Muscle of arm (tissue), 1 donor: ENCODE measurements at regions not wholly inside any gene's neighbourhood (a gene's known extent, or its start where the extent isn't known, plus 50 kb on each side); places are given as distances from the start of the nearest gene placed in this dataset.
A peak's percentile ranks its signal among the peaks of the same experiment; 100 is the strongest.

ENCODE experiments used
- DNase-seq: peaks from one replicate; pipeline ENCODE4 v3.0.0-alpha.2; 2013

GRCh38 chr6:145159921-145160320, 575.4 kb downstream of the EPM2A start:
- DNase-seq = no peak

GRCh38 chr6:145161501-145161900, 573.8 kb downstream of the EPM2A start:
- peak; percentile 59 for DNase-seq

- DNase-seq = no peak
Observed at GRCh38 chr6:145169726-145170224, 565.5 kb downstream of the EPM2A start.

GRCh38 chr6:145175470-145175869, 559.9 kb downstream of the EPM2A start:
- no peak for DNase-seq

GRCh38 chr6:145178391-145178790, 556.9 kb downstream of the EPM2A start:
- DNase-seq = no peak

GRCh38 chr6:145187491-145188206, 547.7 kb downstream of the EPM2A start:
- DNase-seq = no peak

GRCh38 chr6:145189836-145190235, 545.5 kb downstream of the EPM2A start:
- DNase-seq = no peak

GRCh38 chr6:145194389-145194788, 540.9 kb downstream of the EPM2A start:
- no peak for DNase-seq

- DNase-seq = no peak
Observed at GRCh38 chr6:145199961-145200360, 535.4 kb downstream of the EPM2A start.

GRCh38 chr6:145204301-145204700, 531.0 kb downstream of the EPM2A start:
- no peak for DNase-seq

- peak; percentile 47 for DNase-seq
Observed at GRCh38 chr6:145206247-145206907, 528.9 kb downstream of the EPM2A start.

GRCh38 chr6:145208474-145208873, 526.8 kb downstream of the EPM2A start:
- DNase-seq = no peak

- DNase-seq = peak; percentile 47
Observed at GRCh38 chr6:145209272-145209671, 526.0 kb downstream of the EPM2A start.

- DNase-seq = no peak
Observed at GRCh38 chr6:145212813-145213212, 522.5 kb downstream of the EPM2A start.

GRCh38 chr6:145213614-145214013, 521.7 kb downstream of the EPM2A start:
- DNase-seq = no peak

GRCh38 chr6:145214570-145214969, 520.8 kb downstream of the EPM2A start:
- peak; percentile 39 for DNase-seq

- no peak for DNase-seq
Observed at GRCh38 chr6:145224450-145224849, 510.9 kb downstream of the EPM2A start.

- DNase-seq = no peak
Observed at GRCh38 chr6:145225500-145225899, 509.8 kb downstream of the EPM2A start.

GRCh38 chr6:145227593-145227992, 507.7 kb downstream of the EPM2A start:
- no peak for DNase-seq

GRCh38 chr6:145228962-145229582, 506.2 kb downstream of the EPM2A start:
- no peak for DNase-seq

- DNase-seq = no peak
Observed at GRCh38 chr6:145233955-145234354, 501.4 kb downstream of the EPM2A start.

GRCh38 chr6:145235207-145235606, 500.1 kb downstream of the EPM2A start:
- DNase-seq = no peak

- no peak for DNase-seq
Observed at GRCh38 chr6:145238787-145239186, 496.5 kb downstream of the EPM2A start.
